B cell (primary cell): ENCODE measurements at regions not wholly inside any gene's neighbourhood (a gene's known extent, or its start where the extent isn't known, plus 50 kb on each side); places are given as distances from the start of the nearest gene placed in this dataset.

Source experiments
- ATAC-seq: fragments of 200-7000 bp; cut with Tn5 transposase; one replicate; pipeline ENCODE4 v1.10.0; 2021; ENCODE audit warnings: low read depth, mild to moderate bottlenecking, moderate number of reproducible peaks, moderate library complexity
- CTCF ChIA-PET: fragments of 350-600 bp; sonication (Branson Sonifier 250); formaldehyde crosslinking; loops from one replicate; lab custom pipeline; 2021; ENCODE audit warnings: antibody characterized with exemption, inconsistent platforms; lab: Charles Lee
- POLR2A ChIA-PET: fragments of 350-600 bp; sonication (Branson Sonifier 250); formaldehyde crosslinking; loops from one replicate; lab custom pipeline; 2021; ENCODE audit warnings: antibody characterized with exemption; lab: Charles Lee
- DNase-seq: peaks from one replicate; pipeline ENCODE4 v3.0.0; 2013
- H2AFZ ChIP-seq: 2 replicates; pipeline ENCODE4 v1.6.1; 2012; ENCODE audit warnings: mild to moderate bottlenecking, low read depth, low read length; ENCODE audit not compliant: insufficient read depth, poor library complexity, severe bottlenecking
- H3K27ac ChIP-seq, 2 donors: 1 replicate in 1 of 2; 2 replicates in 1 of 2; pipeline ENCODE4 v1.5.1; 2012 to 2013; ENCODE audit warnings: low read length in 2 of 2, mild to moderate bottlenecking in 2 of 2, moderate library complexity in 1 of 2
- H3K27me3 ChIP-seq, 4 experiments: fragments of 200-600 bp in 1 of 4; sonication (generic) in 1 of 4; replicated peaks in 1 of 4; 1 replicate in 2 of 4; 2 replicates in 2 of 4; pipeline versions ENCODE4 v1.6.1 to v1.7.0; 2013 to 2016; ENCODE audit warnings: low read length in 3 of 4, mild to moderate bottlenecking in 2 of 4, mixed read lengths in 1 of 4, moderate library complexity in 1 of 4; ENCODE audit not compliant: insufficient read depth in 4 of 4, control insufficient read depth in 3 of 4; ENCODE audit errors: control extremely low read depth in 1 of 4
- H3K36me3 ChIP-seq, 2 experiments: replicated peaks in 1 of 2; 1 replicate in 1 of 2; 2 replicates in 1 of 2; pipeline versions ENCODE4 v1.6.1 to v1.7.1; 2013; ENCODE audit warnings: low read length in 1 of 2; ENCODE audit not compliant: insufficient read depth in 2 of 2, control insufficient read depth in 1 of 2; ENCODE audit errors: control extremely low read depth in 1 of 2, extremely low read depth in 1 of 2
- H3K4me1 ChIP-seq, 2 donors: fragments of 200-600 bp in 1 of 2; sonication (generic) in 1 of 2; 1 replicate in 1 of 2; 2 replicates in 1 of 2; pipeline versions ENCODE4 v1.5.1 to v1.6.1; 2013 to 2017; ENCODE audit warnings: low read length in 2 of 2; ENCODE audit not compliant: control insufficient read depth in 2 of 2, insufficient read depth in 2 of 2
- H3K4me2 ChIP-seq: replicated peaks from 2 replicates; pipeline ENCODE3; 2012; ENCODE audit warnings: mild to moderate bottlenecking, low read depth, low read length; ENCODE audit not compliant: poor library complexity, severe bottlenecking
- H3K4me3 ChIP-seq, 5 experiments: fragments of 200-600 bp in 1 of 5; sonication (generic) in 1 of 5; 1 replicate in 3 of 5; 2 replicates in 2 of 5; pipeline versions ENCODE4 v1.5.1 to v1.7.0; 2011 to 2016; ENCODE audit warnings: low read length in 4 of 5, mild to moderate bottlenecking in 4 of 5, low read depth in 2 of 5, control low read depth in 1 of 5, moderate library complexity in 1 of 5; ENCODE audit not compliant: insufficient read depth in 1 of 5; ENCODE audit errors: control extremely low read depth in 1 of 5, extremely low read depth in 1 of 5
- H3K79me2 ChIP-seq: fragments of 200-600 bp; sonication (generic); one replicate; pipeline ENCODE4 v1.6.0; 2016; ENCODE audit warnings: low read length; ENCODE audit not compliant: control insufficient read depth, insufficient read depth
- H3K9ac ChIP-seq: fragments of 200-600 bp; sonication (generic); 2 replicates; pipeline ENCODE4 v1.6.1; 2017; ENCODE audit warnings: mild to moderate bottlenecking, low read length, moderate library complexity
- H3K9me3 ChIP-seq, 3 donors: one replicate each; pipeline versions ENCODE4 v1.6.1 to v1.7.1; 2013; ENCODE audit warnings: low read length in 2 of 3; ENCODE audit not compliant: control insufficient read depth in 2 of 3, insufficient read depth in 1 of 3; ENCODE audit errors: control extremely low read depth in 1 of 3
- H4K20me1 ChIP-seq: 2 replicates; pipeline ENCODE4 v1.6.0; 2012; ENCODE audit warnings: mild to moderate bottlenecking, low read length; ENCODE audit not compliant: insufficient read depth, control insufficient read depth, poor library complexity, severe bottlenecking
- H3K27ac Mint-ChIP-seq: one replicate; pipeline ENCODE4 v1.8.0; 2021; ENCODE audit warnings: mixed read lengths
- H3K27me3 Mint-ChIP-seq: one replicate; pipeline ENCODE4 v1.8.0; 2021; ENCODE audit warnings: mixed read lengths
- H3K4me1 Mint-ChIP-seq: one replicate; pipeline ENCODE4 v1.8.0; 2021; ENCODE audit warnings: mixed read lengths
- H3K4me3 Mint-ChIP-seq: one replicate; pipeline ENCODE4 v1.8.0; 2021; ENCODE audit warnings: mixed read lengths
- H3K9me3 Mint-ChIP-seq: one replicate; pipeline ENCODE4 v1.8.0; 2022; ENCODE audit warnings: mixed read lengths; ENCODE audit not compliant: insufficient read depth
- EZH2 ChIP-seq: IDR thresholded peaks from 2 replicates; pipeline ENCODE4 v1.6.1; 2012; ENCODE audit warnings: borderline replicate concordance, low read depth, mild to moderate bottlenecking, moderate library complexity, low read length; ENCODE audit not compliant: insufficient read depth, poor library complexity, severe bottlenecking
- WGBS: methylation state at CpG from one replicate; pipeline ENCODE4 v1.1.5; 2013; ENCODE audit warnings: missing lambda C conversion rate; ENCODE audit not compliant: insufficient coverage; 5-methylcytosine and 5-hydroxymethylcytosine counted together
- intact Hi-C: fragments of 100-400 bp; cut with micrococcal nuclease; formaldehyde crosslinking; loops from one replicate; pipeline ENCODE4 v1.10.0; 2022
- TF ChIP-seq, protein P1 (sequence below): fragments of 200-600 bp; IDR thresholded peaks from one replicate; pipeline ENCODE4 v1.8.0; 2022; ENCODE audit warnings: antibody characterized with exemption, mild to moderate bottlenecking

DNA sequence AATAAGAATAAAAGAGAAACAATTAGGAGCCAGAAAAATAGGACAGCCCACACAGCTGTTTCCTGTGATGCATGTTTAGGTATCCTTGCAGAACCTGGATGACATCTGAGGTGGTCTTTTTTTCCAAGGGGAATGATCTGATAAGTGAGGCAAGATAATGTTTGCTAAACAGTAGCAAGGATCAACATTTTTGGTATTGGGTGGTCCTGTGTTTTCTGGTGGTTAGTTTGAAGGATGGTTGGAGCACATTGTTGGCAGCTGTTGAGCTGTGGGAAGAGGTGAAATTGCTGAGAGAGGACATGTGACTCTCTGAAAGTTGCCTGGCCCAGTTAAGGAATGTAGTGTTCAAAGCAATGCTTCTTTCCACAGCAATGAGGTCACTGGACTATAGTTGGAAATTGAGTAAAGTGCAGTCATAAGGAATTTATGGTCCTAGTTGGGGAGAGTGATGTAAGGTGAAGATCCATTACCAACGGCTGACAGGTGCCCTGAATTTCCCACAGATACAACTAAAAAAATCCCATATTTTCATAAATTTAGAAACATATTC is 270.2 kb upstream of the IMPG1 start:
- Histone ChIP-seq H3K4me1 (no peaks in the 10 kb centered on the region), H3K36me3 (no peaks in the 10 kb centered on the region), H4K20me1 (no peaks in the 10 kb centered on the region), H3K4me3 (no peak overlapping the region), H3K79me2 (no peaks in the 10 kb centered on the region), H3K4me2 (no peak overlapping the region), H3K27ac (no peak overlapping the region), H3K9ac (no peak overlapping the region), H3K9me3 (peaks cover 0 to 7% (median 0%) of the 10 kb centered on the region in 3 donors), H2AFZ (no peak overlapping the region), H3K27me3 (no peaks in the 10 kb centered on the region)
- no peaks in the 10 kb centered on the region for H3K27me3 Mint-ChIP-seq
- H3K9me3 Mint-ChIP-seq = peaks cover 5% of the 10 kb centered on the region
- no peak for TF ChIP-seq EZH2
- TF ChIP-seq, protein P1, sequence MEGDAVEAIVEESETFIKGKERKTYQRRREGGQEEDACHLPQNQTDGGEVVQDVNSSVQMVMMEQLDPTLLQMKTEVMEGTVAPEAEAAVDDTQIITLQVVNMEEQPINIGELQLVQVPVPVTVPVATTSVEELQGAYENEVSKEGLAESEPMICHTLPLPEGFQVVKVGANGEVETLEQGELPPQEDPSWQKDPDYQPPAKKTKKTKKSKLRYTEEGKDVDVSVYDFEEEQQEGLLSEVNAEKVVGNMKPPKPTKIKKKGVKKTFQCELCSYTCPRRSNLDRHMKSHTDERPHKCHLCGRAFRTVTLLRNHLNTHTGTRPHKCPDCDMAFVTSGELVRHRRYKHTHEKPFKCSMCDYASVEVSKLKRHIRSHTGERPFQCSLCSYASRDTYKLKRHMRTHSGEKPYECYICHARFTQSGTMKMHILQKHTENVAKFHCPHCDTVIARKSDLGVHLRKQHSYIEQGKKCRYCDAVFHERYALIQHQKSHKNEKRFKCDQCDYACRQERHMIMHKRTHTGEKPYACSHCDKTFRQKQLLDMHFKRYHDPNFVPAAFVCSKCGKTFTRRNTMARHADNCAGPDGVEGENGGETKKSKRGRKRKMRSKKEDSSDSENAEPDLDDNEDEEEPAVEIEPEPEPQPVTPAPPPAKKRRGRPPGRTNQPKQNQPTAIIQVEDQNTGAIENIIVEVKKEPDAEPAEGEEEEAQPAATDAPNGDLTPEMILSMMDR = no peak
- DNase-seq (no peak), ATAC-seq (no peak)
- WGBS = no CpG with 5 or more reads among the region's 1 CpG
- H3K4me3 Mint-ChIP-seq = no peak overlapping the region
- POLR2A ChIA-PET = no interaction called here
- no peak overlapping the region for H3K27ac Mint-ChIP-seq
- H3K4me1 Mint-ChIP-seq = no peaks in the 10 kb centered on the region
- CTCF ChIA-PET = no interaction called here
- intact Hi-C loops = no loop called here

DNA sequence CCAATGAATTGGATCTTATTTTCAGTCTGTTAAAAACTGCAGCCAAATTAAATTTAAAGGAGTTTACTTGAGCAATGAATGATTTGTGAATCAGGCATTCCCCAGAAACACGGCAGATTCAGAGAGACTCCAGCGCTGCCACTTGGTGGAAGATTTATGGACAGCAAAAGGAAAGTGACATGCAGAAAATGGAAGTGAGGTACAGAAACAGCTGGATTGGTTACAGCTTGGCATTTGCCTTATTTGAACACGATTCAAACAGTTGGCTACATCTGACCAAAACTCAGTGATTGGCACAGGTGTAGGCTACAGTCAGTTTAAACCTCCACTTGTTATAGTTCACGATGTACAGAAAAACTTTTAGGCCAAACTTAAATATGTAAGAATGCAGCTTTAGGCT is 257.6 kb upstream of the IMPG1 start:
- 67% methylated on average over 3 of the region's 4 CpGs for WGBS
- ChIA-PET CTCF (no interaction called here), POLR2A (no interaction called here)
- H3K4me1 ChIP-seq = no peaks in the 10 kb centered on the region
- no peaks in the 10 kb centered on the region for H4K20me1 ChIP-seq
- no peak overlapping the region for H3K4me3 ChIP-seq
- H3K27me3 Mint-ChIP-seq = no peaks in the 10 kb centered on the region
- no peak overlapping the region for H2AFZ ChIP-seq
- peaks cover 7% of the 10 kb centered on the region for H3K9me3 Mint-ChIP-seq
- H3K4me3 Mint-ChIP-seq = no peak overlapping the region
- no peaks in the 10 kb centered on the region for H3K36me3 ChIP-seq
- intact Hi-C loops = no loop called here
- TF ChIP-seq, protein P1 = no peak
- TF ChIP-seq EZH2 = no peak
- no peak overlapping the region for H3K27ac Mint-ChIP-seq
- H3K27me3 ChIP-seq = no peaks in the 10 kb centered on the region
- no peak overlapping the region for H3K4me2 ChIP-seq
- H3K4me1 Mint-ChIP-seq = no peaks in the 10 kb centered on the region
- no peaks in the 10 kb centered on the region for H3K79me2 ChIP-seq
- DNase-seq (no peak), ATAC-seq (no peak)
- H3K9me3 ChIP-seq = peaks cover 0 to 3% (median 0%) of the 10 kb centered on the region in 3 donors
- H3K27ac ChIP-seq = no peak overlapping the region
- no peak overlapping the region for H3K9ac ChIP-seq
